CD4-positive, alpha-beta T cell treated with Interleukin-4 for 1 hour (primary cell): ENCODE measurements at regions not wholly inside any gene's neighbourhood (a gene's known extent, or its start where the extent isn't known, plus 50 kb on each side); places are given as distances from the start of the nearest gene placed in this dataset.

ENCODE experiments used
- DNase-seq, 2 donors: peaks; one replicate each; pipeline ENCODE4 v3.0.0-alpha.2; 2020 to 2022

- DNase-seq = no peak
These were observed 463.1 kb downstream of the SHQ1 start for GRCh38 chr3:72385167-72385566.

- DNase-seq = no peak
These were observed 463.6 kb downstream of the SHQ1 start for GRCh38 chr3:72384602-72385001.

GRCh38 chr3:72383883-72384282 is 464.4 kb downstream of the SHQ1 start:
- DNase-seq = no peak

- no peak for DNase-seq
These were observed 465.0 kb downstream of the SHQ1 start for GRCh38 chr3:72383230-72383629.

- no peak for DNase-seq
These were observed 465.8 kb downstream of the SHQ1 start for GRCh38 chr3:72382460-72382859.

GRCh38 chr3:72381584-72381983 is 466.7 kb downstream of the SHQ1 start:
- DNase-seq = no peak

- DNase-seq = no peak
These were observed 467.3 kb downstream of the SHQ1 start for GRCh38 chr3:72380711-72381493.

GRCh38 chr3:72380193-72380592 is 468.1 kb downstream of the SHQ1 start:
- no peak for DNase-seq

- no peak for DNase-seq
These were observed 468.6 kb downstream of the SHQ1 start for GRCh38 chr3:72379500-72380187.

GRCh38 chr3:72378287-72378686 is 470.0 kb downstream of the SHQ1 start:
- DNase-seq = no peak

- no peak for DNase-seq
These were observed 471.1 kb downstream of the SHQ1 start for GRCh38 chr3:72376956-72377710.

- DNase-seq = no peak
These were observed 472.8 kb downstream of the SHQ1 start for GRCh38 chr3:72375237-72376076.

- DNase-seq = no peak
These were observed 475.1 kb downstream of the SHQ1 start for GRCh38 chr3:72373139-72373538.

GRCh38 chr3:72372161-72372560 is 476.1 kb downstream of the SHQ1 start:
- DNase-seq = no peak

- DNase-seq = no peak
These were observed 476.8 kb downstream of the SHQ1 start for GRCh38 chr3:72371431-72371830.

GRCh38 chr3:72370947-72371346 is 477.3 kb downstream of the SHQ1 start:
- no peak for DNase-seq

- DNase-seq = no peak
These were observed 478.6 kb downstream of the SHQ1 start for GRCh38 chr3:72369681-72370080.

GRCh38 chr3:72368331-72368975 is 479.8 kb downstream of the SHQ1 start:
- DNase-seq = no peak

- DNase-seq = no peak
These were observed 486.3 kb downstream of the SHQ1 start for GRCh38 chr3:72361990-72362389.

GRCh38 chr3:72359743-72360142 is 488.5 kb downstream of the SHQ1 start:
- no peak for DNase-seq

GRCh38 chr3:72355168-72355567 is 493.1 kb downstream of the SHQ1 start:
- no peak for DNase-seq

- no peak for DNase-seq
These were observed 493.8 kb downstream of the SHQ1 start for GRCh38 chr3:72354486-72354885.
